Endothelial cell of umbilical vein (primary cell): ENCODE measurements at regions not wholly inside any gene's neighbourhood (a gene's known extent, or its start where the extent isn't known, plus 50 kb on each side); places are given as distances from the start of the nearest gene placed in this dataset.

ENCODE experiments used
- CTCF ChIP-seq, 2 donors: IDR thresholded peaks; 1 replicate in 1 of 2; 2 replicates in 1 of 2; pipeline ENCODE4 v1.5.1; 2011; ENCODE audit warnings: low read length in 2 of 2, mild to moderate bottlenecking in 2 of 2, moderate library complexity in 2 of 2, control low read depth in 1 of 2, inconsistent platforms in 1 of 2, low read depth in 1 of 2; ENCODE audit not compliant: insufficient read depth in 1 of 2; ENCODE audit errors: extremely low read depth in 1 of 2
- POLR2A ChIP-seq: IDR thresholded peaks from 2 replicates; pipeline ENCODE4 v1.6.1; 2012; ENCODE audit warnings: low read depth, mild to moderate bottlenecking, control low read depth, low read length
- POLR2AphosphoS5 ChIP-seq: IDR thresholded peaks from 2 replicates; pipeline ENCODE4 v1.6.1; 2012; ENCODE audit warnings: low read depth, mild to moderate bottlenecking, control low read depth, low read length, moderate library complexity; ENCODE audit not compliant: insufficient read depth

- TF ChIP-seq CTCF (IDR thresholded peaks at IDR 0.05; ENCODE audit: extremely low read depth in 1 of 2, insufficient read depth in 1 of 2, low read depth in 1 of 2, low read length in 2 of 2) (no peak), POLR2A (no peak), POLR2AphosphoS5 (no peak)
These were observed 534.0 kb downstream of the NPHP4 start for GRCh38 chr1:5458248-5458647.
